HG02938 (cell line): ENCODE measurements at regions not wholly inside any gene's neighbourhood (a gene's known extent, or its start where the extent isn't known, plus 50 kb on each side); places are given as distances from the start of the nearest gene placed in this dataset.

ENCODE experiments used
- ATAC-seq: cut with Tn5 transposase; IDR thresholded peaks from one replicate; pipeline ENCODE4 v1.9.1; 2021; ENCODE audit warnings: mild to moderate bottlenecking, moderate library complexity; ENCODE audit not compliant: unreplicated experiment

DNA sequence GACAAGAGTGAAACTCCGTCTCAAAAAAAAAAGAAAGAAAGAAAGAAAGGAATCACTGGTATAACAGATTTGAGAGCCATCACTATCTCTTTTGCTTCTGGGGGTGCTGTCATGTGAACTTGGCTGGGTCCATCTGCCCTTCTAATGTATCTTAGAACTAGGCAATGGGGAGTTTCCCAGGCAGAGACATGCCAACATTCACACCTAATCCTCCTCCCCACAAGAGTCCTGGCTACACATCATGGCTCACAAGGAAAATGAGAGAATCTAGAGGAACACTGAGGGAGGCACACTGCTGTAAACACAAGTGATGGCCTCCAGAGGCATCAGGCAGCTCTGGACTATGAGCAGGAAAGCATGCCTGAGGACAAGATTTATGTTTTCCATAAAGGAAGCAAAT, 67.8 kb upstream of the PPP2R3A start:
- ATAC-seq, result no peak

- no peak for ATAC-seq
Measured at GRCh38 chr3:135898774-135899173, 66.8 kb upstream of the PPP2R3A start.

- no peak for ATAC-seq
Measured at GRCh38 chr3:135905058-135905724, 60.3 kb upstream of the PPP2R3A start.

GRCh38 chr3:135907422-135908165, 57.9 kb upstream of the PPP2R3A start:
- ATAC-seq, result no peak

- no peak for ATAC-seq
Measured at GRCh38 chr3:135908225-135908624, 57.3 kb upstream of the PPP2R3A start.

DNA sequence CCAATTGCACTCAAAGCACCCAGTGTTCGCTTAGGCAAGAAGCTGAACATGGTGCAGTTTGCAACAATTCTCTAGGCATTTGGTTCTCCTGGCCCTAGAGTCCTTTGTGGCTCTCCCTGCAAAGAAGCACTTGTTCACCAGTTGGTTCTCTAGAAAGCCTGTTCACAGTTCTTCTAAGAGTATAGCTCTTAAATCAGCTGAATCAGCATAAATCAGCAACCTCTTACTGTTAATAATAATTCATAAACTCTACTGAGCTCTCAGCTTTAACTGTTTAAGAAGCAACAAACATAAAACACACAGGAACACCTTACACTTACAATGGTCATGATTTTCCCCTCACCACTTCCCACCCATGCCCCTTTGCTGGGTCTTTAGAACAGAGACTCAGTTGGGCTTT, 56.8 kb upstream of the PPP2R3A start:
- no peak for ATAC-seq

GRCh38 chr3:135911110-135911509, 54.4 kb upstream of the PPP2R3A start:
- no peak for ATAC-seq

- no peak for ATAC-seq
Measured at GRCh38 chr3:135915206-135915605, 50.3 kb upstream of the PPP2R3A start.
